GM23248 (cell line): ENCODE measurements at regions not wholly inside any gene's neighbourhood (a gene's known extent, or its start where the extent isn't known, plus 50 kb on each side); places are given as distances from the start of the nearest gene placed in this dataset.

Source experiments
- EZH2 ChIP-seq: fragments of 200-600 bp; sonication (generic); IDR thresholded peaks from 2 replicates; pipeline ENCODE4 v1.6.1; 2018; ENCODE audit warnings: antibody characterized with exemption, mild to moderate bottlenecking; ENCODE audit not compliant: insufficient read depth, poor library complexity, severe bottlenecking
- EZH2phosphoT487 ChIP-seq: fragments of 200-600 bp; sonication (generic); IDR thresholded peaks from 2 replicates; pipeline ENCODE4 v1.6.1; 2018; ENCODE audit warnings: antibody characterized with exemption, moderate library complexity, mild to moderate bottlenecking, low read depth; ENCODE audit not compliant: insufficient read depth

DNA sequence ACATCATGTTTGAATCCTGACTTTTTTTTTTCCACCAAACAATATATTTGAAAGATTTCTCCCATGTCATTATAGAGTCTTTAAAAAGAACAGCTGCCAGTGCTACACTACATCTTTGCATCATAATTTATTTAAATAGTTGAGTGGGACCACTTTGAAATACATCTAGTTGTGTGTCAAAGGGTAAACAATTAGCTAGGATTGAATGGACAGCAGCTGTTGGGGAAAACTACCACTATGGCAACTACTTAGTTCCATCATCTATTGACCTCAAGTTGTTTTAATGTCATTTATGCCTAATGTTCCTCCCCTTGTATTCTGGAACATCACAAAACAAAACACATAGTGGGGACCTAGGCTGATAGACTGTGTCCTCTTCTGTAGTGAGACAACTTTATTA lies 985.1 kb downstream of the SORCS1 start:
- TF ChIP-seq EZH2phosphoT487 (no peak), EZH2 (no peak)
